NCI-H510A (cell line): ENCODE measurements at regions not wholly inside any gene's neighbourhood (a gene's known extent, or its start where the extent isn't known, plus 50 kb on each side); places are given as distances from the start of the nearest gene placed in this dataset.

Source experiments
- DNase-seq: peaks from one replicate; lab custom pipeline; 2025; lab: John Stamatoyannopoulos, UW

GRCh38 chr13:86201477-86201876 lies 402.3 kb upstream of the SLITRK6 start:
- no peak for DNase-seq

GRCh38 chr13:86193281-86193680 lies 394.1 kb upstream of the SLITRK6 start:
- no peak for DNase-seq

GRCh38 chr13:86188170-86188569 lies 389.0 kb upstream of the SLITRK6 start:
- DNase-seq = no peak

GRCh38 chr13:86185636-86186035 lies 386.4 kb upstream of the SLITRK6 start:
- no peak for DNase-seq

GRCh38 chr13:86185107-86185506 lies 385.9 kb upstream of the SLITRK6 start:
- no peak for DNase-seq

- no peak for DNase-seq
Observed at GRCh38 chr13:86174622-86175021, 375.4 kb upstream of the SLITRK6 start.

- no peak for DNase-seq
Observed at GRCh38 chr13:86172961-86173360, 373.7 kb upstream of the SLITRK6 start.

GRCh38 chr13:86161257-86161656 lies 362.0 kb upstream of the SLITRK6 start:
- DNase-seq = no peak

- no peak for DNase-seq
Observed at GRCh38 chr13:86155756-86156155, 356.5 kb upstream of the SLITRK6 start.

- no peak for DNase-seq
Observed at GRCh38 chr13:86142080-86142479, 342.9 kb upstream of the SLITRK6 start.

- DNase-seq = no peak
Observed at GRCh38 chr13:86135856-86136255, 336.6 kb upstream of the SLITRK6 start.

GRCh38 chr13:86121881-86122280 lies 322.7 kb upstream of the SLITRK6 start:
- no peak for DNase-seq

GRCh38 chr13:86109107-86109506 lies 309.9 kb upstream of the SLITRK6 start:
- DNase-seq = no peak

GRCh38 chr13:86108334-86108733 lies 309.1 kb upstream of the SLITRK6 start:
- no peak for DNase-seq

- DNase-seq = no peak
Observed at GRCh38 chr13:86098511-86098910, 299.3 kb upstream of the SLITRK6 start.

- DNase-seq = no peak
Observed at GRCh38 chr13:86095351-86095750, 296.1 kb upstream of the SLITRK6 start.

GRCh38 chr13:86090181-86090580 lies 291.0 kb upstream of the SLITRK6 start:
- no peak for DNase-seq

- DNase-seq = no peak
Observed at GRCh38 chr13:86087244-86087643, 288.0 kb upstream of the SLITRK6 start.

- DNase-seq = no peak
Observed at GRCh38 chr13:86085890-86086289, 286.7 kb upstream of the SLITRK6 start.

- DNase-seq = no peak
Observed at GRCh38 chr13:86082121-86082520, 282.9 kb upstream of the SLITRK6 start.

- DNase-seq = no peak
Observed at GRCh38 chr13:86080340-86080995, 281.2 kb upstream of the SLITRK6 start.

- no peak for DNase-seq
Observed at GRCh38 chr13:86066611-86067365, 267.6 kb upstream of the SLITRK6 start.

- no peak for DNase-seq
Observed at GRCh38 chr13:86052141-86052540, 252.9 kb upstream of the SLITRK6 start.
